H1 (cell line): ENCODE measurements at regions not wholly inside any gene's neighbourhood (a gene's known extent, or its start where the extent isn't known, plus 50 kb on each side); places are given as distances from the start of the nearest gene placed in this dataset.

Experiments used
- CTCF ChIA-PET: fragments of 300-600 bp; sonication (Branson Sonifier 250); formaldehyde crosslinking; loops from one replicate; lab custom pipeline; 2021; ENCODE audit not compliant: partially characterized antibody; lab: Charles Lee
- POLR2A ChIA-PET: fragments of 300-600 bp; sonication (Branson Sonifier 250); formaldehyde crosslinking; loops from one replicate; lab custom pipeline; 2021; ENCODE audit warnings: inconsistent platforms; ENCODE audit not compliant: partially characterized antibody; lab: Charles Lee
- DNase-seq, 2 experiments: peaks; one replicate each; pipeline versions ENCODE4 v3.0.0 to v3.0.0-alpha.2; 2010 to 2022; ENCODE audit warnings: low spot score in 2 of 2, low read depth in 1 of 2, mixed read lengths in 1 of 2
- FAIRE-seq: peaks from 2 replicates; lab custom pipeline; 2011; peaks lifted over from hg19 to GRCh38; lab: Jason Lieb, UNC
- H2AFZ ChIP-seq: 2 replicates; pipeline ENCODE4 v1.8.1; 2012; ENCODE audit warnings: low read length, inconsistent platforms
- H2AK5ac ChIP-seq: 2 replicates; pipeline ENCODE4 v1.6.1; 2013; ENCODE audit warnings: low read depth, low read length
- H2BK120ac ChIP-seq: replicated peaks from 2 replicates; pipeline ENCODE3; 2013; ENCODE audit warnings: low read depth, low read length, inconsistent platforms
- H2BK12ac ChIP-seq: 2 replicates; pipeline ENCODE4 v1.6.1; 2013; ENCODE audit warnings: low read depth, low read length
- H2BK15ac ChIP-seq: 2 replicates; pipeline ENCODE4 v1.6.1; 2013; ENCODE audit warnings: low read length
- H2BK20ac ChIP-seq: 2 replicates; pipeline ENCODE4 v1.6.1; 2013; ENCODE audit warnings: low read length
- H2BK5ac ChIP-seq: 2 replicates; pipeline ENCODE4 v1.6.1; 2013; ENCODE audit warnings: low read depth, low read length
- H3K14ac ChIP-seq: 2 replicates; pipeline ENCODE4 v1.6.1; 2013; ENCODE audit warnings: inconsistent platforms; ENCODE audit not compliant: insufficient read length
- H3K18ac ChIP-seq: 2 replicates; pipeline ENCODE4 v1.6.1; 2013; ENCODE audit warnings: low read length; ENCODE audit errors: extremely low read depth
- H3K23ac ChIP-seq: 2 replicates; pipeline ENCODE4 v1.6.1; 2013; ENCODE audit warnings: inconsistent platforms; ENCODE audit not compliant: insufficient read length
- H3K23me2 ChIP-seq: 2 replicates; pipeline ENCODE4 v1.6.1; 2013; ENCODE audit warnings: low read depth, low read length
- H3K27ac ChIP-seq: 2 replicates; pipeline ENCODE4 v1.6.1; 2011; ENCODE audit warnings: low read depth, low read length, inconsistent platforms
- H3K27me3 ChIP-seq, 4 experiments: replicated peaks in 1 of 4; 1 replicate in 1 of 4; 2 replicates in 3 of 4; pipeline versions ENCODE4 v1.6.1 to v1.8.1; 2011 to 2013; ENCODE audit warnings: low read length in 3 of 4, mild to moderate bottlenecking in 3 of 4, inconsistent platforms in 2 of 4, mixed read lengths in 2 of 4, moderate library complexity in 1 of 4; ENCODE audit not compliant: control insufficient read depth in 3 of 4, insufficient read depth in 3 of 4; ENCODE audit errors: extremely low read depth in 1 of 4
- H3K36me3 ChIP-seq, 4 experiments: 2 replicates each; pipeline versions ENCODE4 v1.6.1 to v1.8.1; 2011 to 2013; ENCODE audit warnings: mild to moderate bottlenecking in 4 of 4, low read length in 3 of 4, moderate library complexity in 2 of 4, control low read depth in 1 of 4, inconsistent platforms in 1 of 4; ENCODE audit not compliant: insufficient read depth in 4 of 4, control insufficient read depth in 2 of 4
- H3K4ac ChIP-seq: replicated peaks from 2 replicates; pipeline ENCODE3; 2013; ENCODE audit warnings: low read length, low read depth, mixed read lengths, inconsistent platforms; ENCODE audit not compliant: insufficient read length
- H3K4me1 ChIP-seq, 4 experiments: replicated peaks in 1 of 4; 1 replicate in 1 of 4; 2 replicates in 3 of 4; pipeline versions ENCODE4 v1.6.1 to v1.8.1; 2011 to 2013; ENCODE audit warnings: low read length in 3 of 4, inconsistent platforms in 2 of 4, mixed read lengths in 1 of 4; ENCODE audit not compliant: insufficient read depth in 4 of 4, control insufficient read depth in 3 of 4
- H3K4me2 ChIP-seq, 2 experiments: 2 replicates each; pipeline versions ENCODE4 v1.6.1 to v1.8.1; 2011 to 2013; ENCODE audit warnings: low read depth in 2 of 2, low read length in 2 of 2, control low read depth in 1 of 2, inconsistent platforms in 1 of 2, mild to moderate bottlenecking in 1 of 2; ENCODE audit not compliant: insufficient read depth in 1 of 2
- H3K4me3 ChIP-seq, 4 experiments: fragments of 200-600, 300-600 bp in 1 of 4; sonication (generic), shearing (Covaris generic), sonication (Bioruptor Twin) in 1 of 4; 2 replicates each; pipeline versions ENCODE4 v1.5.1 to v1.8.1; 2011 to 2016; ENCODE audit warnings: low read length in 4 of 4, low read depth in 3 of 4, control low read depth in 2 of 4, inconsistent platforms in 2 of 4, mild to moderate bottlenecking in 2 of 4, mixed read lengths in 1 of 4, moderate library complexity in 1 of 4; ENCODE audit not compliant: insufficient read depth in 2 of 4; ENCODE audit errors: extremely low read depth in 1 of 4
- H3K56ac ChIP-seq: replicated peaks from 2 replicates; pipeline ENCODE3; 2013; ENCODE audit warnings: low read depth, mild to moderate bottlenecking, mixed read lengths, low read length, inconsistent platforms; ENCODE audit not compliant: insufficient read length
- H3K79me1 ChIP-seq: 2 replicates; pipeline ENCODE4 v1.6.1; 2013; ENCODE audit warnings: low read depth, low read length, control low read depth
- H3K79me2 ChIP-seq, 2 experiments: 2 replicates each; pipeline versions ENCODE4 v1.6.1 to v1.8.1; 2012 to 2013; ENCODE audit warnings: low read length in 2 of 2, mild to moderate bottlenecking in 2 of 2, inconsistent platforms in 1 of 2; ENCODE audit not compliant: insufficient read depth in 2 of 2, control insufficient read depth in 1 of 2
- H3K9ac ChIP-seq, 4 experiments: replicated peaks in 1 of 4; 1 replicate in 1 of 4; 2 replicates in 3 of 4; pipeline versions ENCODE4 v1.6.1 to v1.8.1; 2011 to 2013; ENCODE audit warnings: low read depth in 3 of 4, low read length in 3 of 4, control low read depth in 2 of 4, mild to moderate bottlenecking in 2 of 4, moderate library complexity in 2 of 4, inconsistent platforms in 1 of 4; ENCODE audit errors: extremely low read depth in 1 of 4
- H3K9me3 ChIP-seq, 2 experiments: 2 replicates each; pipeline versions ENCODE4 v1.6.1 to v1.8.1; 2012 to 2013; ENCODE audit warnings: mild to moderate bottlenecking in 2 of 2, moderate library complexity in 2 of 2, control low read depth in 1 of 2, inconsistent platforms in 1 of 2, low read depth in 1 of 2, low read length in 1 of 2, mixed read lengths in 1 of 2; ENCODE audit not compliant: insufficient read depth in 2 of 2
- H4K20me1 ChIP-seq, 2 experiments: replicated peaks in 1 of 2; 2 replicates each; pipeline versions ENCODE3 to v1.8.1; 2011 to 2013; ENCODE audit warnings: inconsistent platforms in 2 of 2, low read length in 2 of 2, mild to moderate bottlenecking in 1 of 2; ENCODE audit not compliant: insufficient read depth in 2 of 2, control insufficient read depth in 1 of 2
- H4K5ac ChIP-seq: 2 replicates; pipeline ENCODE4 v1.6.1; 2013; ENCODE audit warnings: low read length, low read depth, mixed read lengths, inconsistent platforms; ENCODE audit not compliant: insufficient read length
- H4K8ac ChIP-seq: 2 replicates; pipeline ENCODE4 v1.8.0; 2013; ENCODE audit warnings: mild to moderate bottlenecking, moderate library complexity, low read length, inconsistent platforms; ENCODE audit not compliant: insufficient read depth; ENCODE audit errors: extremely low read depth
- H4K91ac ChIP-seq: replicated peaks from 2 replicates; pipeline ENCODE3; 2013; ENCODE audit warnings: low read length, mixed read lengths, inconsistent platforms; ENCODE audit not compliant: insufficient read length
- KDM4A ChIP-seq: IDR thresholded peaks from one replicate; pipeline ENCODE4 v1.7.1; 2012; ENCODE audit warnings: low read depth, mild to moderate bottlenecking, moderate library complexity, low read length, inconsistent platforms; ENCODE audit not compliant: severe bottlenecking
- WGBS, 2 experiments: shearing (Covaris generic) in 1 of 2; methylation state at CpG; one replicate each; pipeline versions ENCODE4 v1.1.6 to v1.1.7; 2013 to 2015; ENCODE audit warnings: low lambda C conversion rate in 2 of 2, mixed read lengths in 2 of 2, inconsistent platforms in 1 of 2, low coverage in 1 of 2, missing lambda C conversion rate in 1 of 2; ENCODE audit not compliant: insufficient replicate concordance in 2 of 2, insufficient coverage in 1 of 2, insufficient read length in 1 of 2; ENCODE audit errors: extremely low coverage in 1 of 2, missing lambda C conversion rate in 1 of 2; 5-methylcytosine and 5-hydroxymethylcytosine counted together
- TF ChIP-seq, protein P1 (sequence below): IDR thresholded peaks from 2 replicates; pipeline ENCODE4 v1.6.1; 2011; ENCODE audit warnings: low read depth, mild to moderate bottlenecking, low read length; ENCODE audit not compliant: insufficient read depth

GRCh38 chr2:41772697-41773096, 275.1 kb upstream of the PKDCC start:
- Histone ChIP-seq H4K5ac (no peak overlapping the region), H2BK15ac (no peak overlapping the region), H2BK120ac (no peak overlapping the region), H2BK5ac (no peak overlapping the region), H3K4ac (no peak overlapping the region), H3K56ac (no peak overlapping the region), H3K23me2 (peaks cover 3% of the 10 kb centered on the region; the same call in 1 of the 2 replicates), H3K18ac (no peak overlapping the region), H3K9ac (no peak overlapping the region), H3K27ac (no peak overlapping the region), H3K27me3 (no peaks in the 10 kb centered on the region), H4K8ac (no peak overlapping the region), H2BK12ac (no peak overlapping the region), H3K23ac (no peak overlapping the region), H3K79me2 (no peaks in the 10 kb centered on the region)
- POLR2A ChIA-PET = no interaction called here
- DNase-seq (no peak), FAIRE-seq (no peak)
- 96% methylated on average over 4 of the region's 4 CpGs; no CpG with 5 or more reads in 1 of the 2 experiments for WGBS, 2 experiments
- TF ChIP-seq KDM4A = no peak
- TF ChIP-seq, protein P1, sequence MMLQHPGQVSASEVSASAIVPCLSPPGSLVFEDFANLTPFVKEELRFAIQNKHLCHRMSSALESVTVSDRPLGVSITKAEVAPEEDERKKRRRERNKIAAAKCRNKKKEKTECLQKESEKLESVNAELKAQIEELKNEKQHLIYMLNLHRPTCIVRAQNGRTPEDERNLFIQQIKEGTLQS = no peak
- TF ChIP-seq, all 59 proteins: peak for 0
- Histone ChIP-seq H2AFZ (no peak overlapping the region), H4K20me1 (no peaks in the 10 kb centered on the region), H3K14ac (no peak overlapping the region), H4K91ac (no peak overlapping the region), H3K4me3 (no peak overlapping the region), H3K79me1 (no peaks in the 10 kb centered on the region), H3K36me3 (no peaks in the 10 kb centered on the region), H3K4me1 (peaks cover 0 to 3% (median 0%) of the 10 kb centered on the region in 4 experiments; a peak in 2 of 7 replicates), H3K4me2 (no peak overlapping the region), H2BK20ac (no peak overlapping the region), H2AK5ac (no peak overlapping the region), H3K9me3 (peaks cover 0 to 6% of the 10 kb centered on the region in 2 experiments; a peak in 1 of 4 replicates)
- CTCF ChIA-PET = interaction anchor here (1.0 kb wide), 1 partner anchor 9 kb away, joined by 3 read pairs; no protein-coding TSS in a partner anchor
